ENCODE measurements at regions not wholly inside any gene's neighbourhood (a gene's known extent, or its start where the extent isn't known, plus 50 kb on each side); places are given as distances from the start of the nearest gene placed in this dataset.
A peak's percentile ranks its signal among the peaks of the same experiment; 100 is the strongest.
"Not testable (repeated sequence)": the region's sequence is repeated elsewhere in the genome, so short reads cannot be mapped to it uniquely, and the experiment has no call there.

DNA sequence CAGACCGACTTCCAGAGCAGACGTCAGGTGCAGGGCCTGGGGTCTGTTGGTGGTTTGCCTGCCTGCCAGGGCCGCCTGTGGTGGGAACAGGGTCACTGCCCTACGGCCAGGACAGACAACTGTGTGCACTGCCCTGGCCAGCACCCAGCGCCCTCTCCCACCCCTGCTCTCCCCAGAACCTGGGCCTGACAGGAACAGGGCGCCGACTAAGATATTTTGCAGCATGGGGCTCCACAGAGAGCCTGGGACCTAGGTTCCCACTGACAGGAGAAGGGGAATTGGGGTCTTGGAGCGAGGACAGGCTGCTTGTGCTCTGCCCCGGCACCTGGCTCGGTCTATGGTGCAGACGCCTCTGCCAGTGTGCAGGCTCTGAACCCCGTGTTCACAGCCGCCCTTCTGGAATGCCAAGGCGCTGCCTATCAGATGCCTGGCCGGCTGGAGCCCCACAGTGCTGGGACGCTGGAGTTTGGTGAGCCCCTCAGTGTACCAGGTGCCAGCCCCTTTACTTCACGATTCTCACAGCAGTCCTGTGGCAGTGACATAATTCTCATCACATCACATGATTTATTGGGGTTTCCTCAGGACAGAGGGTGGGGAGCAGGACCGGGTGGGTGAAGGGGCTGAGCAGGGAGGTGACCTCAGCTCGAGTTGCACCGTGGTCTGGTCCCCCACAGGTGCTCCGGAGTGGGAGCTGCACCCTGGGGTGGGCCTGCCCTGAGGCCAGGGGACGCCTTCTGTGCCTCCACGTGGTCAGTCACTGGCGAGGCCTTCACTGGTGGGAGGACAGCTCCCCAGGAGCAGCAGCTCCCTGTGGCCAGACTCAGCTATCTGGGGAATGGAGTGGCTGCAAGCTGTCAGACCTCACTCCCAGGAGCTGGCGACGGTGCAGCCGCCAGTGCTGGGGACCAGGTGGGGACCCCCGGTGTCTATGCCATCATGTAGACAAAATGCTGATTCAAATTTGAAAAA is 113.8 kb upstream of the LRPAP1 start:
- DNase-seq: no peak

DNA sequence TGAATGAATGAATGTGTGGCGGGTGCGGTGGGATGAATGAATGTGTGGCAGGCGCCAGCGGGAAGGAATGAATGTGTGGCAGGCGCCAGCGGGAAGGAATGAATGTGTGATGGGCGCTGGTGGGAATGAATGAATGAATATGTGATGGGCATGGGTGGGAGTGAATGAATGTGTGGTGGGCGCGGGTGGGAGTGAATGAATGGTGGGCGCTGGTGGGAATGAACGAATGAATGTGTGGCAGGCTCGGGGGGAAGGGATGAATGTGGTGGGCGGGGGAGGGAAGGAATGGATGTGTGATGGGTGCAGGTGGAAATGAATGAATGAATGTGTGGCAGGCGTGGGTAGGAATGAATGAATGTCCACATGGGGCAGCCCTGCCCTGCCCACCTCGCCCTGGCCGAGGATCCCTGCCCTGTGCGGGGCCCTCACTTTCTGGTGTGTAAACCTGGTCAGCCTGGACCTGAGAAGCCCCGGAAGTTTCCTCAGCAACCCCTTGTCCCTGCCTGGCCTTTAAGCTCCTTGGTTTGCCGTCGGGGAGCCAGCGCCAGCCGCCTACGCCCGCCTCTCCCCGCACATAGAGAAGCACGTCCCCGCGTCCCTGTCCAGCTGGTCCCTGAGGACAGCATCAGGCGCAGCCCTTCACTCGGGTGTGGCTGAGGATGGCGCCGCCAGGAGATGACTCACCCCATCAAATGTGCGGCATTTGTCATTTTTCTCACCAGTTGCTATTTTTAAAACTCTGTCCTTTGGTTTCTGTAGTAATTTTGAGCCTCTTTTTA is 112.8 kb upstream of the LRPAP1 start:
- peak; percentile 39 for DNase-seq

DNA sequence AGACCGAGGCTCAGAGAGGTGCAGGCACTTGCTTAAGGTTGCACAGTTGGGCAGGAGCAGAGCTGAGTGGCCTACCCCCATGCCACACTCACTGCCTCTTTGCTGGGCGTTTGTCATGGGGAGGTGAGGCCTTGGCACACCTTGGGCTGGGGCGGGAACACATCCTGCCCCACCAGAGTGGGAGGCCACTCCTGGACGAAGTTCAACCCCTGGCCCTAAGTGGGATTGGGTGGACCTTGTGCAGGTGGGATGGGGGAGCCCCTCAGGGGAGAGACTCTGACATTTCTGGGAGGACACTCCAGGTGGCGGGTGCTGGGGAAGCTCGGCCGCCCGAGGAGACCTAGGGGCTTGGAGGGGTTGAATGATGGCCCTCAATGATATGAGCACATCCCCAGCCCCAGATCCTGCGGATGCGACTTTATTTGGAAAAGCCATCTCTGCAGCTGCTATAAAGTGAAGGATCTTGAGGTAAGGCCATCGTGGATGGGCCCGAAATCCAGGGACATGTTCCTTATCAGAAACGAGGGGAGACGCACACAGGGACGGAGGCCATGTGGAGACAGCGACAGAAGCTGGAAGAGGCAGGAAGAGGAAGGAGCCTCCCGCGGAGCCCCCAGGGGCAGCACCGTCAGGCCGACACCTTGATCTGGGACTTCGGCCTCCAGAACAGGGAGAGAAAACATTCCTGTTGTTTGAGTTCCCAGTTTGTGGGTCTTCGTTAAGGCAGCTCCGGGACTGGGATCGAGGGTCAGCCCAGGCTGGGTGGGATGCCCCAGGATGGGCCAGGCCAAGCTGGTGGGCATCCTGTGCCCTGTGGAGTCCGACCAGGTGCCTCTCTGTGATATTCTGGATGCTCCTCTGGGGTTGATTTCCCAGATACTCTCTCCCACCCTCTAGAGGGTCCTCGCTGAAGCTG is 111.6 kb upstream of the LRPAP1 start:
- DNase-seq: no peak

DNA sequence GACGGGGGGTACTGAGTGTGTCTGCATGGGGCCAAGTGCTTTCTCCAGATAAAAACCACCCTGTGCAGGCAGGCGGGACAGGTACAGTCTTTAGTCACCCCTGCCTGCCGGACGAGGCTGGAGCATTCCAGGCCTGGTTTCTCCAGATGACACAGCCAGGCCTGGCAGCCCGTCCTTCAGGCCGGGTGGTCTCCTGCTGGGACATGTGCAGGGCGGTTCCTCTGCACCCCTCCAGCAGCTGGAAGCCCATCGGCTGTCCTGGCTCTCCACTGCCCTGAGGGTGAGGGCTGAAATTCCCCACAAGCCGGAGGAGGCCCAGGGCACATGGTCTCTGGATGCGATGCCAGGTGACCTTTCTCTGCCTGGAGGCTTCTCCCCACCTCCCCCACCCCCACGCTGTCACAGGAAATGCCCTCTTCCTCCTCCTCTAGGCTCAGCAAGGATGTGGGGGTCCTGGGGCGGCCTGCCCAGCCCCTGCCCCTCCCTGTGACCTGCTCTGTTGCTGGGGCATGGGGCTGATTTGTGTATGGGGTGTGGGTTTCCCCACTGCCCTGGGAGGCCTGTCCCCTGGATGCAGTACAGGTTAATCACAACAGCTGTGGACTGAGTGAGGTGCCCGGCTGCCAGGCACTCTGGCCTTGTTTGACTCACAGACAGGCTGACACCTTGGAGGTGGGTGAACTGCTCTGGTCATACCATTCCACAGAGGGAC is 110.7 kb upstream of the LRPAP1 start:
- no peak for DNase-seq

DNA sequence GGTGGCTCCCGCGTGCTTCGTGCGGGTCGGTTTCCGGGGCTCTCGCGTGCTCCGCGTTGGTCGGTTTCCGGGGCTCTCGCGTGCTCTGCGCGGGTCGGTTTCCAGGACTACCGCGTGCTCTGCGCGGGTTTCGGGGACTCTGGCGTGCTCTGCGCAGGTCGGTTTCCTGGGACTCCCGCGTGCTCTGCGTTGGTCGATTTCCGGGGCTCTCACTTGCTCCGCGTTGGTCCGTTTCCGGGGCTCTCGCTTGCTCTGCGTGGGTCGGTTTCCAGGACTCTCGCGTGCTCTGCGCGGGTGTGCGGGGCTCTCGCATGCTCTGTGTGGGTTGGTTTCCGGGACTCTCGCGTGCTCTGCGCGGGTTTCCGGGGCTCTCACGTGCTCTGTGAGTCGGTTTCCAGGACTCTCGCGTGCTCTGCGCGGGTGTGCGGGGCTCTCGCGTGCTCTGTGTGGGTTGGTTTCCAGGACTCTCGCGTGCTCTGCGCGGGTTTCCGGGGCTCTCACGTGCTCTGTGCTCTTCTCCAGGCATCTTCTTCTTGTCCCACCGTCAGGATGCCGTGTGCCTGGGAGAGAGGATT is 109.9 kb upstream of the LRPAP1 start:
- no peak for DNase-seq

DNA sequence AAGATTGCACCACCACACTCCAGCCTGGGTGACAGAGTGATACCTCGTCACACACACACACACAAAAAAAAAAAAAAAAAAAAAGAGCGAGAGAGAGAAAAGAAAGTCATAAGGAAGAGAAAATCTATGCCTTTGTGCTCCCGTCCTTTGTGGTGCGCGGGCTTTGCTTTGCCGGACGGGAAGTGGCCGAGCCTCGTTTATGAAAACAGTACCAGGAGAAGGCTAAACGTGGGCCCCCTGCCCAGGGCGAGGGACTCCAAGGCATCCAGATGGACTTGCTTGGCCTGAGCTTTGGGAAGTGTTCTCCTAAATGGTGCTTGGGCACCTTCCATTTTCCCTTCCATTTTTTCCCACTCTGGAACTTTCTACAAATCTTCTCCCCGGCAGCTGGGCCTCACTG is 109.3 kb upstream of the LRPAP1 start:
- no peak for DNase-seq

DNA sequence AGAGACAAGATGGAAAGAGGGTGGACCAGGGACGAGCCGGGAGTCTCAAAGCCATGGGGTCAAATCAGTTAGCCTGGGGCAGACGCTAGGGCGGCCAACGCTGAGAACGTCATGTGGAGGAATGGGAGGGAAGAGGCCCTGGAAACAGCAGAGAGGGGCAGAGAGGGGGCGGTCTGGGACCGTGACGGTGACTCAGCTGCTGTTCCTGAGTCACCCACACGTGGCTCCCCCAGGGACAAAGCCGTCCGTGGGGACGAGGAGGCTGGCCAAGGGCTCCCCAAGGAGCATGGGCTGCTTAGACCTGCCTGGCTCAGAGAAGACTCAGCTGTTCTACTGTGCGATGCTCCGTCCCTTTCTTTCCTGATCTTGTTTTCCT is 108.4 kb upstream of the LRPAP1 start:
- DNase-seq: no peak

DNA sequence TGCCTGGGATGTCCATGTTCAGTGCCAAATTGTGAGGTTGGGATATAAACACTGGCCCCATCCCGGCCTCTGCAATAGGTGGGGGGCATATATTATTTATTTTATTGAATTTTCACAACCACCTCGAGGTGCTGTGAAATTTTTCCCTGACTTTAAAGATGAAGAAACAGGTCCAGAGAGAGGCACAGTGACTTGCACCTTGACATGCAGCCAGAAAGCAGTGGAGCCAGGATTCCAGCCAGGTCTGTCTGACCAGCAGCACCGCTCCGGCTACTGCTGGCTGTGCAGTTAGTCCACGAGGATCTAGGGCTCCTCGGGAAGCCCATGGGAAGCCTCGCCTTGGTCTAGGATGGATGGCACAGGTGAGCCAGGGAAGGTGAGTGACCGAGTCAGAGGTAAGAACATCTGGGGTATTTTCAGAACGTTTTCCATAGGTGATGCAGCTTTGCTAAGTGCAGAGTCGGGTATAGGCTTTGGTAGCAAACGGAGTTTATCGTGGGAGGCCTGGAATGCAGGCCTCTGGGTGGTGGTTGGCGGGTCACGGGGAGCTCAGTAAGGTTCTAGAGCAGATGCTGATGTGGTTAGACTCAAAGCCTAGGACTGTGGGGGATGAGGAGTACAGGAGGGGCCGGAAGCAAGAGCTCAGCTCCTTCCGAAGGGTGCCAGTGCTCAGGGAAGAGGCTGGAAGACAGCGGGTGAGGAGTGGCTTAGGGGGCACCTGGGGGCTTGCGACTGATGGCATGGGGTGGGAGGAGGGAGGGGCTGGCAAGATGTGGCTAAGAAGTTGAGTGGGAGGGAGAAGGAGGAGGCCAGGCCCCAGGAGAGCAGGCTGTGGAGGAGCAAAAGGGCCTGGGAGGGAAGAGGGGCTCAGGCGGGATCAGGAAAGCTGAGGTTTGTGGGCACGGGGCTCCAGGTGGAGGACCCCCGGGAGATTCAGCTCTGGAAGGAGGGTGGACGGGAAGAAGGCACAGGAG is 107.7 kb upstream of the LRPAP1 start:
- no peak for DNase-seq

DNA sequence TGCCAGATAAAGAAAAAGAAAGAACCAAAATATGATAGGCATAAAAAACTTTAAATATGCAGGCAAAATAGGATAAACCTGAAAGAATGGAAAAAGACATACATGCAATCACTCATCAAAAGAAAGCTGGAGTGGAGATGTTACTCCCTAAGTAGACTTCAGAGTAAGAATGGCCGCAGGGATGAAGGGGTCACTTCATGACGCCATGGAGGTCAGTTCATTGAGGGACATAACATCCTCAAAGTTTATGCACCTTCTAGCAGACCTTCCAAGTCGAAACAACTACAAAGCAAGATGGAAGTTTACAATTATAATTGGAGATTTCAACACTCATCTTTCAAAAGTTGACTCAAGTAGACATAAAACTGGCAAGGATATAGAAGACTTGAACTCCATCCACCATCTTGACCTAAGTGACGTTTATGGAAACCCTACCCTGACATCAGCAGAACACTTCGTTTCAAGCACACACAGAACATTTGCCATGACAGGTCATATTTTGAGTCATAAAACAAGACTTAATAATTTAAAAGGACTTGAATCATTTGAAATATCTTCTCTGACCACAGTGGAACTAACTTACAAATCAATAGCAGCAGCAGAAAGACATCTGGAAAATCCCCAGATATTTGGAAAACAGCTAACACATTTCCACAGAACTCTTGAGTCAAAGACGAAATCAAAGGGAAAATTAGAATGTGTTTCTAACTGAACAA is 106.0 kb upstream of the LRPAP1 start:
- no peak for DNase-seq

DNA sequence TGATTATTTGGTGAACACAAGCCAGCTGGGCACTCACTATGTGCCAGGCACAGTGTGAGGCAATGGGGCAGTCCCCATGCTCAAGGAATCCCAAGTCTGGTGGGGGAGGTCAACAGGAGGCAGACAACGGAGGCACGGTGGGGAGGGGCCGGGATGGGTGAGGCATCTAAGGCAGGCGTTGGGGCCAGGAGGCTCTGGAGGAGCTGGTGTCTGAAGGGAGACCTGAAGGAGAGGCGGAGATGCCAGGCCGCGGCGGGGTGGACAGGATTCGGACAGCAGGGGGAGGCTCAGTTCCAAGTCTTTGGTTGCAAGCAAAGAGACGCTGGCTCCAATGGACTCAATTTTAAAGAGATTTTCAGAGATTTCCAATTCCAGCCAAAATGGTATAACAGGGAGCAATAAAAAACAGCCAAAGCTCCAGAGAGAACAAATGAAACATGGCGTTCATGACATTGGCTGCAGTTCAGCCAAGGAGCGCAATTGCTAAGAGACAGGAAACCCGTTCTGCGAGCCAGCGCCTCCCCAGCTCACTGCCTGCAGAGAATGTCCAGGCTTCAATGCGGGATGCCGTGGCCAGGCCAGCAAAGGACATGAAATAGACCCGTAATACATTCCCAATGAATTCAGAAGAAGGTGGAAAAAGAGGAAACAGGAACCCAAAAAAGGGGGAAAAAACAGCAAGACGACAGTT is 105.2 kb upstream of the LRPAP1 start:
- DNase-seq: peak; percentile 64

DNA sequence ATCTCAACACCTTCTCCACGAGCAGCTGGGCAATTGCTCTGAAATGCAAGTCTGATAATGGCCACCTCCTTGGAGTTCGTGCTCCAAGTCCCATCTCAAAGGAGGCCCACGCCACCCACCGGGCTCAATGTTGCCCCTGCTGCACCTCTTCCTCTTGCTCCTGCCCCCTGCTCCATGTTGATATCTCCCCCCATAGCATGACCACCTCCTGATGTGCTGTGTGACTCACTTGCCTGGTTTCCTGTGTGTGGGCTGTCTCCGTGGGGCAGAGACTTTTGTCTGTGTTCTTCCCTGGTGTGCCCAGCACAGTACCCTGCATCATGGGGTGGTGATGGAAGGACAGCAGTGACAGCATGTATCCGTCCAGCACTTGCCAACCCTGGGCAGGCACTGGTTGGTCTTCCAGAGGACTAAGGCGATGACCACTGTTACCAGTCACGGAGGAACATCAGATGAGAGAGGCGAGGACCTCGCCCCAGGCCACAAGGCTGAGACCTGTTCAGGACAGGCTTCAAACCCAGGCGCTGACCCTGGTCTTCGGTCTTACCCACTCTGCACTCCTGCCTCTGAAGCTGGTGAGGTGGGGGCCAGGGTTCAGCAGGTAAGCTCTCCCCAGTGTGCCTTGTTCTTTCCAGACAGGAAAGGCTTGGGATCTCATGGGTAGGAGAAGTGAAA is 104.6 kb upstream of the LRPAP1 start:
- DNase-seq: no peak

DNA sequence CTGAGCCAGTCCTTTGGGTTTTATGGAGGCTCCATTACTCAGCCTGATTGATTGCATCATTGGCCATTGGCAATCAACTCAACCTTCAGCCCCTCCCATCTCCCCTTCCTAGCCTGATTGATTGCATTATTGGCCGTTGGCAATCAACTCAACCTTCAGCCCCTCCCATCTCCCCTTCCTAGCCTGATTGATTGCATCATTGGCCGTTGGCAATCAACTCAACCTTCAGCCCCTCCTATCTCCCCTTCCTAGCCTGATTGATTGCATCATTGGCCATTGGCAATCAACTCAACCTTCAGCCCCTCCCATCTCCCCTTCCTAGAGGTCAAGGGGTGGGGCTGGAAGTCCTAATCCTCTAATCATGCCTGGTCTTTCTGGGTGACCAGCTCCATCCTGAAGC is 103.8 kb upstream of the LRPAP1 start:
- DNase-seq: not testable (repeated sequence)

DNA sequence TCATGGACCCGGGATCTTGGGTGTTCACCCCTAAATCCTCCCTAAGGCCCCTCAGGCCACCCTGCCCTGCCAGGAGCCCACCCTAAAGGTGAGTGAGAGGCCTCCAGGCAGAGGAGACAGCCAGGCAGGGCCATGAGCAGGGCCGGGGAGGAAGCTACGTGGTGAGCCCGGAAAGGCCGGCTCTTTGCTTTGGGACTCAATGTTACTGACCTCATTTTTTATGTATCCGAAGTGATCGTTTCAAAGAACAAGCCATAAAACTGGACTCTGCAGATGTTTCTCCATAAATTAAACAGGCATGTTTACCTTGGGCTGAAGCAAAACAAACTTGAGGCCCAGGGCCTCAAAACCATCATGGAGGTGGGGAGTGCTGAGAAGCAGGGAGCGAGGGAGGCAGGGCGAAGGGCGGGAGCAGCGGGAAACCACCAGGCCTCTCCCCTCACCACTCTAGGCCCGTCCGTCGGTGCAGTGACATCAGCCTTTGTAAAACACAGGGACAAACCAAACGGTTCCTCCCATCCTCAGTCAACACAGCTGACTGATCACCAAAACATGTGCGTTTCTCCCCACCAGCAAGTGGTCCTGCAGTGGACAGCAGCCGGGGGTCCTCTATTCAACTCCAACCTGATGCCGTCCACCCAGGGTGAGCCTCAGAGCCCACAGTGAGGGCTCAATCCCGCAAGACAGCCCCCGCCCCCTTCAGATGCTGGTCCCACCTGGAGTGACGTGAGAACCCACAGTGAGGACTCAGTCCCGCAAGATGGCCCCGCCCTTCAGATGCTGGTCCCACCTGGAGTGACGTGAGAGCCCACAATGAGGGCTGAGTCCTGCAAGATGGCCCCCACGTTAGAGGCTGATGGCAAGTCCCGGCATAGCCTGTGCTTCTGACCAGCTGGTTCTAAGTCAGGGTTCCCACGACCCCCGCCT is 102.9 kb upstream of the LRPAP1 start:
- DNase-seq: no peak

DNA sequence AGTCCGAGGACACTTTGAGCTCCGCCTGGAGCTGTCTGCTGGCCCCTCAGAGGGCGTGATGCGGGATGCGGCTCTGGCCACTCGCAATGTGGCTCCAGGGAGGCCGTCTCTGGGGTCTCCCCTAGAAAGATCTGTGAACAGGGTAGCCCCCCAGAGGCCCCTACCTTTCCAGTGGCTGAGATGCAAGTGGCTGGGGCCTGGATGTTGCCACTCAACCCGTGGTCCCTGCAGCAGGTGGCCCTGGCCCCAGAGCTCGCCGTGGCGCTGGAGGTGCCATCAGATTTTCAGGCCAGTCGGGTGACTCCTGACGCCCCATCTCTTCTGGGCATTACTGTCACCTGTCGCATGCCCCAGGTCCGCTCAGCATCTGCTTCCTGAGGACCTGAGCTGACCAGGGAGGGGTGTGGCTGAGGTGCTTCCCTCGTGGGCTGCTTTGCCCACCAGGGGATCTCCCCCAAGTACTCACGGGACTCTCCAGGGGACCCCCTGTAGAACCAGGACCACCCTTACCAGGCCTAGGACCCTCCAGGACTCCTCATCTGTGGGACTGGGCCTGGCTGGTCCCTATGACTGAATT is 102.1 kb upstream of the LRPAP1 start:
- no peak for DNase-seq

DNA sequence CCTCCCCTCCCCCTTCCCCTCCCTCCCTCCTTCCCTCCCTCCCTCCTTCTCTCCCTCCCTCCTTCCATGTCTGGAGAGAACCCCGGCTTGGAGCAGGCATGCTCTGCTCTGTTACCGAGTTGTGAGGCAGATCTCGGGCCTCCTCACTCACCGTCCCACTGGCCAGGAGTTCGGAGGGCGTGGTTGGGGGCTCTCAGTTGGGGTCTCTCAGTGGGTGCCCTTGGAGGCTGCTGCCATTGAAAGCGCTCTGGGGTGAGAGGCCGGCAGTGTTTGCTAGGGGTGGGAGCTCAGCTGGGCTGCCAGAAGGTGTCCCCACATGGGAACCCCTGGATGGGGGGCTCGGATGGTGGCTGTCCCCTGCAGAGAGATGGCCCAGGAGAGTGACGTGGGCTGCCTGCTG is 101.1 kb upstream of the LRPAP1 start:
- DNase-seq: not testable (repeated sequence)

DNA sequence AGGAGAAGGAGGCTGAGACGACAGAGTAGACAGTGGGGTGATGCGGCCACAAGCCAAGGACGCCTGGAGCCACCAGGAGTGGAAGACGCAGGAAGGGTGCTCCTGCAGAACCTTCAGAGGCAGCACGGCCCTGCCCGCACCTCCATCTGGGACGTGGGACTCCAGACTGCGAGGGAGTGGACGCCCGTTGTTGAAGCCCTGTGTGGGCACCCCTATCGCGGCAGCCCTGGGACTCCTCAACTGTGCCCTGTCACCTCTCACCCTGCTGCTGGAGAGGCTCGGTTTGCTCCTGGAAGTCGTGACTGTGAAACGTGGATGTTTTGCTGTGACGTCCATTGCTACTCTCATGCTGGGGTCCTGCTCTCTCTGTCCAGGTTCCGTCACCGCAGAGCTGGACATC is 100.6 kb upstream of the LRPAP1 start:
- DNase-seq: not testable (repeated sequence)
